ENCODE measurements at regions not wholly inside any gene's neighbourhood (a gene's known extent, or its start where the extent isn't known, plus 50 kb on each side); places are given as distances from the start of the nearest gene placed in this dataset.

GRCh38 chr2:40872580-40872979 lies 420.7 kb upstream of the SLC8A1 start:
- no peaks in the 10 kb centered on the region for H3K9me2 ChIP-seq (replicated peaks; ENCODE audit: insufficient read depth, low read length)
- H3K27ac ChIP-seq (ENCODE audit: low read length): no peak overlapping the region
- H3K9ac ChIP-seq (ENCODE audit: low read length): no peak overlapping the region
- H3K36me3 ChIP-seq (replicated peaks; ENCODE audit: insufficient read depth, low read length): no peaks in the 10 kb centered on the region
- no peaks in the 10 kb centered on the region for H3K9me3 ChIP-seq (replicated peaks; ENCODE audit: insufficient read depth, low read length)
- DNase-seq: no peak
- no peaks in the 10 kb centered on the region for H3F3A ChIP-seq (ENCODE audit: insufficient read depth, low read length)
- H3K27me3 ChIP-seq (replicated peaks; ENCODE audit: insufficient read depth, low read length): no peaks in the 10 kb centered on the region
- H4K20me1 ChIP-seq (ENCODE audit: insufficient read depth, low read length): no peaks in the 10 kb centered on the region
- H3K4me2 ChIP-seq (ENCODE audit: low read depth, low read length): no peak overlapping the region
- no peaks in the 10 kb centered on the region for H3K4me1 ChIP-seq (ENCODE audit: low read length)
- H3K4me3 ChIP-seq (ENCODE audit: low read length): no peak overlapping the region
- H3K79me2 ChIP-seq (ENCODE audit: low read length): no peaks in the 10 kb centered on the region
- no peak for TF ChIP-seq EZH2phosphoT487 (IDR thresholded peaks at IDR 0.05; ENCODE audit: low read length)
- TF ChIP-seq EZH2 (optimal IDR thresholded peaks at IDR 0.05; ENCODE audit: low read depth, low read length): no peak
- no peak for TF ChIP-seq CTCF (IDR thresholded peaks at IDR 0.05; ENCODE audit: low read length)
- no peak overlapping the region for H2AFZ ChIP-seq (ENCODE audit: low read length)

- TF ChIP-seq EZH2 (optimal IDR thresholded peaks at IDR 0.05; ENCODE audit: low read depth, low read length): no peak
- no peak for TF ChIP-seq EZH2phosphoT487 (IDR thresholded peaks at IDR 0.05; ENCODE audit: low read length)
- no peak for TF ChIP-seq CTCF (IDR thresholded peaks at IDR 0.05; ENCODE audit: low read length)
- Histone ChIP-seq H3K4me1 (ENCODE audit: low read length) (no peaks in the 10 kb centered on the region), H2AFZ (ENCODE audit: low read length) (no peak overlapping the region), H3K9ac (ENCODE audit: low read length) (no peak overlapping the region), H3K9me2 (replicated peaks; ENCODE audit: insufficient read depth, low read length) (no peaks in the 10 kb centered on the region), H3K4me2 (ENCODE audit: low read depth, low read length) (no peak overlapping the region), H3K27ac (ENCODE audit: low read length) (no peak overlapping the region), H3K4me3 (ENCODE audit: low read length) (no peak overlapping the region), H3K27me3 (replicated peaks; ENCODE audit: insufficient read depth, low read length) (no peaks in the 10 kb centered on the region), H3K36me3 (replicated peaks; ENCODE audit: insufficient read depth, low read length) (no peaks in the 10 kb centered on the region), H3F3A (ENCODE audit: insufficient read depth, low read length) (no peaks in the 10 kb centered on the region), H4K20me1 (ENCODE audit: insufficient read depth, low read length) (no peaks in the 10 kb centered on the region), H3K79me2 (ENCODE audit: low read length) (no peaks in the 10 kb centered on the region), H3K9me3 (replicated peaks; ENCODE audit: insufficient read depth, low read length) (no peaks in the 10 kb centered on the region)
- DNase-seq: no peak
These were observed 422.5 kb upstream of the SLC8A1 start for GRCh38 chr2:40874380-40874779.

- no peak for DNase-seq
- Histone ChIP-seq H3K4me1 (ENCODE audit: low read length) (no peaks in the 10 kb centered on the region), H3K9me2 (replicated peaks; ENCODE audit: insufficient read depth, low read length) (no peaks in the 10 kb centered on the region), H3K79me2 (ENCODE audit: low read length) (no peaks in the 10 kb centered on the region), H3K9me3 (replicated peaks; ENCODE audit: insufficient read depth, low read length) (no peaks in the 10 kb centered on the region), H3F3A (ENCODE audit: insufficient read depth, low read length) (no peaks in the 10 kb centered on the region), H3K9ac (ENCODE audit: low read length) (no peak overlapping the region), H3K4me3 (ENCODE audit: low read length) (no peak overlapping the region), H3K36me3 (replicated peaks; ENCODE audit: insufficient read depth, low read length) (no peaks in the 10 kb centered on the region), H3K4me2 (ENCODE audit: low read depth, low read length) (no peak overlapping the region), H2AFZ (ENCODE audit: low read length) (no peak overlapping the region), H3K27ac (ENCODE audit: low read length) (no peak overlapping the region), H3K27me3 (replicated peaks; ENCODE audit: insufficient read depth, low read length) (no peaks in the 10 kb centered on the region), H4K20me1 (ENCODE audit: insufficient read depth, low read length) (no peaks in the 10 kb centered on the region)
- TF ChIP-seq EZH2 (optimal IDR thresholded peaks at IDR 0.05; ENCODE audit: low read depth, low read length) (no peak), CTCF (IDR thresholded peaks at IDR 0.05; ENCODE audit: low read length) (no peak), EZH2phosphoT487 (IDR thresholded peaks at IDR 0.05; ENCODE audit: low read length) (no peak)
These were observed 425.9 kb upstream of the SLC8A1 start for GRCh38 chr2:40877734-40878288.

Data from MM.1S (cell line).